NCI-H774 (cell line): ENCODE measurements at regions not wholly inside any gene's neighbourhood (a gene's known extent, or its start where the extent isn't known, plus 50 kb on each side); places are given as distances from the start of the nearest gene placed in this dataset.

Experiments
- DNase-seq: peaks from one replicate; lab custom pipeline; 2025; lab: John Stamatoyannopoulos, UW

- no peak for DNase-seq
Observed at GRCh38 chr6:21885532-21886114, 292.1 kb downstream of the SOX4 start.

DNA sequence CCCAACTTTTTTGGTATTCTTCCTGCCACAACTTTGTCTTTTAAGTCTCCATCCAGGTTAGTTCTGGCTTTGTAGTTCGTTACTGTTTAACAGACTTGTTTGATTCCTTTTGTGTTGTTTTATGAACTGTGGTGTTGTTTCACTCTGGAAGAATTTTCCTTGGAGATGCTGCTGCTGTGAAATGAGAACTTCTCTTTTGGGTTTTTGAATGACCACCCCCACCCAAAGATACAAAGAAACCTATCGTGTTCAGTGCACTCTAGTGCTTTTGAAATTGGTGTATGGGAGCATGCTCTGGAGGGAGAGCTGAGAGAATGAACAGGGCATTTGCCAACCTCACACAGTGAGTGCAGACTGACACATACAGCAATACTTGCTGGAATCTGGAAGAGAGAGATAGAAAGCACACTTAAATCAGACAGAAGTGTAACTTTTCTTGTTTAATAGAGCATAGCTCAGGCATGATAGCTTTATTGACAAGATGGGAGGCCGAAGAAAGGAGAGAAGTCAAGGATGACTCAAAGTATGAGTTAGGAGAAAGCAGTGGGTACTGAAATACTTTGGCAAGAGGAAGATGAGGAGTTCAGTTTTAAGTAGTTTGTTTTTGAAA is 293.1 kb downstream of the SOX4 start:
- DNase-seq: no peak

GRCh38 chr6:21887231-21888185 is 294.0 kb downstream of the SOX4 start:
- DNase-seq: peak; percentile 38

DNA sequence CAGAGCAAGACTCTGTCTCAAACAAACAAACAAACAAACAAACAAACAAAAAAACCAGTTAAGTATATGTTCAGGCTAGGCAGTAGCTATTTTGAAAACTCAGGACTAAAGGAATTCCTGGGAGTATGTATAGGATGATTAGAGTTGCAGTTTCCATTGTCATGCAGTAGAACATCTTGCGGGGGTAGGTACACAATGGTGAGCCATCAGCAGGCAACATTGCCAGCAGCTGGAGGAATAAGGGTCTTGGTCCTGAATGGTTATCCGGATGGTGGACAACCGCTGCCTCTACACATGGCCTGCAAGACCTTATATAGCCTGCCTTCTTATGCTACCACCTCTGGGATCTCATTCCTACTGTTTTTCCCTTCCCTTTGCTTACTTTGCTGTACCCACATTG is 297.5 kb downstream of the SOX4 start:
- DNase-seq: no peak

DNA sequence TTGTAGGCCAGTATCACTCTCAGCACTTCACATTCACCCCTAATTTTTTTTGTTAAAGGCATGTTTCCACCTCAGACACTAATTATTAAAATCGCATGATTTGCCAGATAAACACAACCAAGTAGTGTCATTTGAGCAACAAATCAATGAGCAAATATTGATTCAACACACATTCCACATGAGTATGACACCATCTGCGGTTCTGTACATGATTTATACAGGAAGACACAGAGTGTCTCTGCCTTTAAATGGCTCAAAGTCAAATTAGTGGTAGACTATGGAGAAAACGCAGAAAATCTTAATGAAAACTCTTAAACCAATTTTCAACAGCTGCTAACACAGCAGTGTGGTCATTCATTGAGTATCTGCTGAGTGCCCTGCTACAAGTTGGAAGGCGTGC is 300.2 kb downstream of the SOX4 start:
- no peak for DNase-seq

- no peak for DNase-seq
Observed at GRCh38 chr6:21895555-21895954, 302.0 kb downstream of the SOX4 start.

GRCh38 chr6:21898107-21898796 is 304.7 kb downstream of the SOX4 start:
- no peak for DNase-seq

DNA sequence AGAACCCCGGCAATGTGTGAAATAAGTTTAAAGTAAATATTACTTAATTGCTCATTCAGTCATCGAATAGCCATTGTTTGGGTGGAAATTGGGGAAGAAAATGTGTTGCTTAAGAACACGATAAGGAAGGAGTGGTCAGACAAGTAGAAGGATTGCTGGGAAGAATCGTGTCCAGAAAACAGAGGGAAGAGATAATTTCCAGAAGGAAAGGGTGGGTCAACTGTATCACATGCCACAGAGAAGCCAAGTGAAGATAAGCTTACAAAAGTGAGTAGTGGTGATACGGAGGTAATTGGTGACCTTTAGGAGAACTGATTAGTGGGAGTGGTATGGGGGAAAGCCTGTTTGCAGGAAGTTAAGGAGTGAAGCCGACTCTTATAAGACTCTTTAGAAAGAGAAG is 306.2 kb downstream of the SOX4 start:
- no peak for DNase-seq

DNA sequence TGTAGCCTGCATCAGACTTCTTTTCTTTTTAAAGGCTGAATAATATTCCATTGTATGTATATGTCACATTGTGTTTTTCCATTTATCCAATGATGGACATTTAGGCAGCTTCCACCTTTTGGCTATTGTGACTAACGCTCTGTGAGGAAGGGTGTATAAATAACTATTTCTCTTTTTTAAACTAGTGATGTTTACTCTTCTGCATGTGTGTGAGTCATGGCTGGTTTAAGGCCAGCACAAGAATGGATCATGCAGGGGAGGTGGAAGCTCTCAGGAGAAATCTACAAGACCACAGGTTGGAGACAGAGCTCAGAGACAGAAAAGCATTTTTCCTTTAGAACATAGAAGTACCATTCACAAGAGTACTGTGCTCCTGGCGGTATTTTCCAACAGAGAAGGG is 307.2 kb downstream of the SOX4 start:
- no peak for DNase-seq

- no peak for DNase-seq
Observed at GRCh38 chr6:21902628-21903169, 309.1 kb downstream of the SOX4 start.

DNA sequence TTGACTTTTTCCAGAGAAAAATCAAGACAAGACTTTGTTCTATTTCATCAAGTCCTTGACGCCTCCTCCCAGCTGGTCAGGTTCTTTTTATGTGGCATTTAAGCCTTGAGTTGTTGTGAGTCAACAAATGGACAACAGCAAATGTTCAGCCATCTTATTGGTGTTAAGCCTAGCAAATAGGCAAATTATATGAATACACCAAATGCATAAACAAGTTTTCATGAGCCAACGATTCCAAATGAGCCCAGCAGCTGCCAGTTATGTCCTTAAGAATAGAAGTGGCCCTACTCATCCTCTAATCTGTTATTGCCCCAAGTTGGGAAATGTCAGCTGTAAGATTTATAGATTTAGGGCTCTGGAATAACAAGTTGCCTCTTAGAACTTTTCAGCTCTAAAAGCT is 312.0 kb downstream of the SOX4 start:
- no peak for DNase-seq

GRCh38 chr6:21906826-21907225 is 313.3 kb downstream of the SOX4 start:
- no peak for DNase-seq

GRCh38 chr6:21907291-21907690 is 313.7 kb downstream of the SOX4 start:
- DNase-seq: no peak

- DNase-seq: no peak
Observed at GRCh38 chr6:21908161-21908848, 314.8 kb downstream of the SOX4 start.

DNA sequence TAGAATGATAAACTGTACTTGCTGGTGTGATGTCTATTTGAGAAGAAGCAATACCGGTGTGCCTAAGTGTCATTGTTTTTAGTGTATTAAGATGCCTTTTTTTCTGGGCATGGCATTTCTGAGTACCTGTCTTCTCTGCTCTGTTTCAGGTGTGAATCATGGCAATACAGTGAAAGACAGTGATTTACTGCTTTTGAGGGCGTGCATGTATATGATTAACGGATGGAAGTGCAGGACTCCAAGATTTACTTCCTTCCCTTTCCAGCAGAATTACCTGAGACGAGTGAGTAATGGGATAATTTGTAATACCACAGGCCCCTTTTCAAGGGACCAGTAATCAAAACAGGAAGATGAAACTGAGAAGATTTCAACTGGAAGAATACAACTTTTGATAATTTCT is 315.8 kb downstream of the SOX4 start:
- no peak for DNase-seq

DNA sequence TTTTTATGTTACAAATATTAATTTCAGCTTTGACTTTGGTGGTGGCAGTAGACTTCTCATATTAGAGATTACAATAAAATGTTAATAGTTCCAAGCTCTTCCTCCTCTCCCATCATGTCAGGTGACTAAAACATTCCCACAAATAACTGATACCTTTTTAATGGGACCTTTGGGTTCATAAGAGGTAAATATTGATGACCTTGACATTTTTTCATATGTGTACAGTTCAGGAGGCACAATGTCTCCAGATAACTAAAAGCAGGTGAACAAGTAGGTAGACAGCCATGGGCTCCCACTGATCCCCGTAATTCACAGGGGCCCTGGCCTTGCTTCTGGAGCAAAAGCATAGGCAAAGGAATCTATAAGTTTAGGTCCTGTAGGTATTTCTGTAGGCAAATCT is 317.7 kb downstream of the SOX4 start:
- DNase-seq: no peak

DNA sequence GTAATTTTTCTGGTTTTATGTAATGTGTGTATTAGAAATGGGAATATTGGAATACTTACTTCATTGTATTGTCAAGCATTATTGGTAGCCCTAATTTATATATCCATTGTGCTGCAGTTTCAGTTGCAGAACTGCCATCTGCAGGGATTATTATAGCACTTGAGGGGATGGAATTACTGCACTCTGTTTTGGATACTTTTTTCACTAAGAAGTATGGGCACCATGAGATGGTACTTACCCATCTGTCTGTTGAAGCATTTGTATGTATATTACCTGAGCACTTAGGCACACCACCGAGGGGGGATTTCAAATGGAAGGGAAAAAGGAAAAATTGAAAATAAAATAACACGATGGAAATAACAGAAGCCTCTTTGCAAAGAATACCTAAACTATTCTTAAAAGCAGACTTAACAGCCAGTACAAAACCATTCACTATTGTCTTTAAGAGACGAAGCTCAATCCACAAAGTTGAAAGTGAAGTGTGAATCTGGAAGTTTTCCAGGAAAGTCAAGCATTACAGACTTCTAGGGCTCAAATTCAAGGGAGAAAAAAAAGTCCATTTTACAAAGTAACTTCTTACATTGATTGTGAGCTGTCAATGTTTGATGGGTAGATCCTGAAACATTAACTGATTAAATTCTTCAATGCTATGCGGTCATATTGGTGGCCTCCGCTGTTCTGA is 318.7 kb downstream of the SOX4 start:
- no peak for DNase-seq

GRCh38 chr6:21914121-21914973 is 320.8 kb downstream of the SOX4 start:
- peak; percentile 53 for DNase-seq

- DNase-seq: no peak
Observed at GRCh38 chr6:21915707-21916260, 322.2 kb downstream of the SOX4 start.

DNA sequence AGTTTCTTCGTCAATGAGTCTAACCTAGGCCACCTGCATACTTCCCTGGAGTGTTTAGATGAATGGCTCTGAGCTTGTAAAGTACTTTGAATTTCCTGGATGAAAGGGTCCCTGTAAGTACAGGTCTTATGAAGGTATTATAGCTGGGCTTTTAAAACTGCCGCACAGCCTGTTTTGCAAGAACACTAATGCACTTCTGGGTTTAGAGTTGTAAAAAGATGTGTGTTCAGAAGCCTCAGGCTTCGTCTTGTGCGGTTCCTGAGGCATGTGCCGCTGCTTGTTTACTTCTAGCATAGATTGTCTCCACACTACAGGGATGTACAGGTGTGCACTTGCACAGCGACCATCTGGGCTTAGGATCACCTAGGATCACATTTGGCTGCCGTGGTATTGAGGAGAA is 324.5 kb downstream of the SOX4 start:
- no peak for DNase-seq
